WERI-Rb-1 (cell line): ENCODE measurements at regions not wholly inside any gene's neighbourhood (a gene's known extent, or its start where the extent isn't known, plus 50 kb on each side); places are given as distances from the start of the nearest gene placed in this dataset.

ENCODE experiments used
- DNase-seq: peaks from one replicate; pipeline ENCODE4 v3.0.0-alpha.2; 2020
- H3K27ac ChIP-seq: fragments of 250-450 bp; sonication (Bioruptor Pico); 2 replicates; pipeline ENCODE4 v1.5.1; 2020; ENCODE audit warnings: mild to moderate bottlenecking, moderate library complexity
- H3K27me3 ChIP-seq: fragments of 250-450 bp; sonication (Bioruptor Pico); 2 replicates; pipeline ENCODE4 v1.5.1; 2021; ENCODE audit warnings: mild to moderate bottlenecking, low read depth, moderate library complexity; ENCODE audit not compliant: insufficient read depth, severe bottlenecking
- H3K36me3 ChIP-seq: fragments of 250-450 bp; sonication (Bioruptor Pico); 2 replicates; pipeline ENCODE4 v1.5.1; 2020; ENCODE audit warnings: mild to moderate bottlenecking, moderate library complexity
- H3K4me3 ChIP-seq: 2 replicates; pipeline ENCODE4 v1.5.1; 2011; ENCODE audit warnings: low read depth, mild to moderate bottlenecking, control low read depth, low read length
- H3K9me3 ChIP-seq: fragments of 250-450 bp; sonication (Bioruptor Pico); 2 replicates; pipeline ENCODE4 v1.5.1; 2021; ENCODE audit warnings: mild to moderate bottlenecking, moderate library complexity; ENCODE audit not compliant: severe bottlenecking
- TF ChIP-seq, protein P1 (sequence below): IDR thresholded peaks from 2 replicates; pipeline ENCODE4 v1.5.1; 2011; ENCODE audit warnings: low read depth, mild to moderate bottlenecking, control low read depth, inconsistent platforms, low read length

DNA sequence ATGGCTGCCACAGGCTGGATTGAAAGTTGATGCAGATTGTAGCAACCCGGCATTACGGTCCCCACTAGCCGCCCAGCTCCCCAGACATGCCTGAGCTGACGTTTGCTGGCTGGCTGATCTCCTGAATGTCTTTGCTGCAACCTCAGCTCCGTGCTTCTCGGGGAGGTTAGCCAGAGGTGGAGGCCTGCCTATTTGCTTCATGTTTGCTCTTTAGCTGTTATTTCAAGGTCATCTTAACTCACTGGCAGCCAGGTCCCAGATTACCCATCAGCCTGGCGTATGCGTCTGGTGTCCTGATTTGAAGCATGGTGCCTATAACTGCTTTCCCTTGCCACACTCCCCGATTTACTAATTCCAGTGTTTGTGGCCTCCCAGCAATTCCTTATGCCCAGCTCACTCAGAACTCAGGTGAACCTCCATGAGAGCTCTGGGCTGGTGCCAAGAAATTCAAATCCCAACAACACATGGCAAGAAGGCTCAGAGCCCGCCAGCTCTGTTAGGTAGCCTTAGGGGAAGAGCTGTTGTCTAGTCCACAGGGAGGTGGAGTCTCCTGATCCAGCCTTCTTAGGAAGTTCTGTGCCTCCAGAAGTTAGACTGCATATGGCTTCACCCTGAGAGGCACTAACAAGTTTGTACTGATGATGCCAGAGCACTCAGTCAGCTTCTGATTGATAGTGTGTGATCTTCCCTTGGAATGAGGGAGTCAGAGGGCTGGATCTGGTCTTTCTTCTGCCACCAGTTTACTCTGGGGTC, 69.7 kb upstream of the EXOC4 start:
- no peaks in the 10 kb centered on the region for H3K36me3 ChIP-seq
- no peak overlapping the region for H3K4me3 ChIP-seq
- H3K27me3 ChIP-seq = no peaks in the 10 kb centered on the region
- H3K9me3 ChIP-seq = no peaks in the 10 kb centered on the region
- no peak for DNase-seq
- TF ChIP-seq, protein P1, sequence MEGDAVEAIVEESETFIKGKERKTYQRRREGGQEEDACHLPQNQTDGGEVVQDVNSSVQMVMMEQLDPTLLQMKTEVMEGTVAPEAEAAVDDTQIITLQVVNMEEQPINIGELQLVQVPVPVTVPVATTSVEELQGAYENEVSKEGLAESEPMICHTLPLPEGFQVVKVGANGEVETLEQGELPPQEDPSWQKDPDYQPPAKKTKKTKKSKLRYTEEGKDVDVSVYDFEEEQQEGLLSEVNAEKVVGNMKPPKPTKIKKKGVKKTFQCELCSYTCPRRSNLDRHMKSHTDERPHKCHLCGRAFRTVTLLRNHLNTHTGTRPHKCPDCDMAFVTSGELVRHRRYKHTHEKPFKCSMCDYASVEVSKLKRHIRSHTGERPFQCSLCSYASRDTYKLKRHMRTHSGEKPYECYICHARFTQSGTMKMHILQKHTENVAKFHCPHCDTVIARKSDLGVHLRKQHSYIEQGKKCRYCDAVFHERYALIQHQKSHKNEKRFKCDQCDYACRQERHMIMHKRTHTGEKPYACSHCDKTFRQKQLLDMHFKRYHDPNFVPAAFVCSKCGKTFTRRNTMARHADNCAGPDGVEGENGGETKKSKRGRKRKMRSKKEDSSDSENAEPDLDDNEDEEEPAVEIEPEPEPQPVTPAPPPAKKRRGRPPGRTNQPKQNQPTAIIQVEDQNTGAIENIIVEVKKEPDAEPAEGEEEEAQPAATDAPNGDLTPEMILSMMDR = no peak
- H3K27ac ChIP-seq = no peak overlapping the region

DNA sequence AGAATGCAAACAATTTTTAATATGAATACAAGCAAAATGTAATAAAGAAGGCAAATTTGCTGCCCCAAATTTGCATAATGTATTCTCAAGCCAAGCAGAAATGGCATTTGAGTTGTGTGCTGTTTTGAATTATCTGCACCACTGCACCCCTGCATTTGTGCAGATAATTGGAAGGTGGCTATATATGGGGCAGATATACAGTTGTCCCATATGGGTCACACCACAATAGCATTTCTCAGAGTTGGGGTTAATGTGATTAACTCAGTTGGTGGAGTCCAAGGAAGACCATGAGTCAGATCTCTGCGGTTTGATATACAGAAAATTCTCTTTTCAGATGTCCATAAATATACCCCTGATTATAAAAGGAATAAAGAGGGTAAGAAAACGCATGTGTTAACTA, 68.9 kb upstream of the EXOC4 start:
- TF ChIP-seq, protein P1 = no peak
- Histone ChIP-seq H3K27ac (no peak overlapping the region), H3K9me3 (no peaks in the 10 kb centered on the region), H3K4me3 (no peak overlapping the region), H3K36me3 (no peaks in the 10 kb centered on the region), H3K27me3 (no peaks in the 10 kb centered on the region)
- no peak for DNase-seq

DNA sequence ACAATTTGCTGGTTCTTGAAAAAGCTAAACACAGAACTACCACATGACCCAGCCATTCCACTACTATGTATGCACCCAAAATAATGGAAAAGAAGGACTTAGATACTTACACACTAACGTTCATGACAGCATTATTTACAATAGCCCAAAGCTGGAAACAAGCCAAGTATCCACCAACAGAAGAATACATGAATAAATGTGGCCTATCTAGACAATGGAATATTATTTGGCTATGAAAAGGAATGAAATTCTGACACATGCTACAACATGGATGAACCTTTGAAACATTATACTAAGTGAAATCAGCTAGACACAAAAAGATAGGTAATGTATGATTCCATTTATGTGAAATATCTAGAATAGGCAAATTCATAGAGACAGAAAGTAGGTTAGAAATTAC, 67.4 kb upstream of the EXOC4 start:
- TF ChIP-seq, protein P1 = no peak
- H3K27ac ChIP-seq = no peak overlapping the region
- no peaks in the 10 kb centered on the region for H3K9me3 ChIP-seq
- H3K27me3 ChIP-seq = no peaks in the 10 kb centered on the region
- no peak for DNase-seq
- H3K4me3 ChIP-seq = no peak overlapping the region
- H3K36me3 ChIP-seq = no peaks in the 10 kb centered on the region

DNA sequence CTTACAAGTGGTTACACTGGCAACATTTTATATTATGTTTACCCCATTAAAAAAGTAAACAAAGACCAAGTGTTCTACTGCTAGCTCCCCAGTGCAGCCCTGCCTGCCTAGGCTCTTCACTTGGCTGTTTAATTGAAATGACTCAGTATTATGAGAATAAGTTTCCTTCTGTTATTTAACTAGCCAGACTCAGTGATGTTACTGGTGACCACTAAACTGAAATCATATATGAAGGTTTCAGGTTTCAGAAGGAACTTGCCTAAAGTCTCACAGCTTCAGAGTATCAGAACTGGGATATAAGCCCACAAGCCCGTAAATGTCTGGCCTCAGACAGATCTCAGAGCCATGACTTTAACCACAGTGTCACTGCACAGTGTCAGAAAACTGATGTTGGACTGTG, 66.8 kb upstream of the EXOC4 start:
- Histone ChIP-seq H3K36me3 (no peaks in the 10 kb centered on the region), H3K4me3 (no peak overlapping the region), H3K27me3 (no peaks in the 10 kb centered on the region), H3K27ac (no peak overlapping the region), H3K9me3 (no peaks in the 10 kb centered on the region)
- no peak for DNase-seq
- TF ChIP-seq, protein P1 = no peak

DNA sequence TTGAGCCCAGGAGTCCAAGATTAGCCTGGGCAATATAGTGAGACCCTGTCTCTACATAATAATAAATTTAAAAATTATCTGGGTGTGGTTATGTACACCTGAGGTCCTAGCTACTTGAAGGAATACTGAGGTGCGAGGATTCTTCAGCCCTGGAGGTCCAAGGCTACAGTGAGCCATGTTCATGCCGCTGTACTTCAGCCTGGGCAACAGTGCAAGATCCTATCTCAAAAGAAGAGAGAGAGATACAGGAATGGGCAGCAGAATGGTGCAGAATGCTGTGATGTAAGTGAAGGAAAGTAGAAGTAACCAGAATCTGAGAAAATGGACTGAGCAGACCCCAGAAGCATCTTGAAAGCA, 62.7 kb upstream of the EXOC4 start:
- H3K9me3 ChIP-seq = no peaks in the 10 kb centered on the region
- DNase-seq = no peak

DNA sequence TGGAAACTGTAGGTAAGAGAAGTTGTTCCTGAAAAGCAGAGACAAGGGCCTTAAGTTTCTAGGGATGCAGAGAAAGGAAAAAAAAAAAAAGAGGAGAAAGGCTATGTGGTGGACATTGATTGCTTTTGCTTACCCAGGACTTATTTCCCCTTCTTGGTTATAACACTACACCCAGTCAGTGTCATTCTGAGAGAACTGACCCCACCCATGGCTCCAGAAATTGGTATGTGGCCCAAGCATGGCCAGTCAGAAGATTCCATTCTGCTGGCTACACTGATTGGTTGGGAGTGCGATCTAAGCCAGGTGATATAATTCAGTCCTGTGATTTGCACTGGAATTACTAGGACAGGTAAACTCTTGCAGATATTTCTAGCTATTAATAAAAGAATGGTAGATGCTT, 62.2 kb upstream of the EXOC4 start:
- no peaks in the 10 kb centered on the region for H3K27me3 ChIP-seq
- no peak overlapping the region for H3K27ac ChIP-seq
- no peaks in the 10 kb centered on the region for H3K36me3 ChIP-seq
- no peaks in the 10 kb centered on the region for H3K9me3 ChIP-seq
- TF ChIP-seq, protein P1 = no peak
- H3K4me3 ChIP-seq = no peak overlapping the region
- no peak for DNase-seq

More for the DNA sequence above, 62.7 kb upstream of the EXOC4 start:
- Histone ChIP-seq H3K36me3 (no peaks in the 10 kb centered on the region), H3K27ac (no peak overlapping the region), H3K27me3 (no peaks in the 10 kb centered on the region), H3K4me3 (no peak overlapping the region)
- TF ChIP-seq, protein P1 = no peak
